NCI-H526 treated with DMSO at 0.1 percent for 48 hours (cell line): ENCODE measurements at regions not wholly inside any gene's neighbourhood (a gene's known extent, or its start where the extent isn't known, plus 50 kb on each side); places are given as distances from the start of the nearest gene placed in this dataset.
"Not testable (repeated sequence)": the region's sequence is repeated elsewhere in the genome, so short reads cannot be mapped to it uniquely, and the experiment has no call there.

ENCODE experiments used
- DNase-seq: peaks from one replicate; lab custom pipeline; 2025; lab: John Stamatoyannopoulos, UW

DNA sequence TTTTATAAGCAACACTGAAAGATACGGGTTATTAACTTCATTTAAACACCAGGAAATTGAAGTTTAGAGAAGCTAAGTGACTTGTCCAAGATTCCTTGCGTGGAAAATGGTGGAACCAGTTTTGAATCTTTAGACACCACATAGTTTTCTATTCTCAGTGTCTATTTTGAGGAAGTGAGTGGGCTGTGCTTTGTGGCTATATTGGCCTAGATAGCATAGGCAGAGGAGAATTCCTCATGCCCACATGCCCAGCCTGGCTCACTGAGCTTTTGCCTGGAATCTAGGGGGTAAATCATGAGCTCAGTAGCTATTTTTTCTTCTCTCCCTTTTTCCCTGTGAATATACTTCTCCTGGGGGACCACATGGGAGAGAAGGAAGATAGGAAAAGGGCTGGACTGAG lies 431.3 kb downstream of the HS3ST3B1 start:
- DNase-seq: no peak

DNA sequence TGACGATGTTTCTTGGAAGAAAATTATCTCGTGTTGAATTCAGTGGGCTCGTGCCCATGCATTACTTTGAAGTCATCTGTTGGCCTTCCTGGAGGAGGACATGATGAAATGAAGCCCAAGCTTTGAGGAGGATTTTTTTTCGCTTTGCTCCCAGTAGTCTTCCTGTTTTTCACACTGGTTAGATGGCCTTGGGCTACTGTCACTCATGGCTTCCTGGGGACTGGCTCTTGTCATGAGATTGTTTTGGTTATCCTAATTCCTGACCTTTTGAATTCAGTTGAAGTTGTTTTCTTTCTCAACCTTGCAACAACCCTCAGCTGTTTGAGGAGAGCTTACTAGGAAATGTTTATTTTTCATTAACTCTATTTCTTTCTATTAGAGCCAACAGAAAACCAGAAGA lies 430.7 kb downstream of the HS3ST3B1 start:
- DNase-seq: no peak

DNA sequence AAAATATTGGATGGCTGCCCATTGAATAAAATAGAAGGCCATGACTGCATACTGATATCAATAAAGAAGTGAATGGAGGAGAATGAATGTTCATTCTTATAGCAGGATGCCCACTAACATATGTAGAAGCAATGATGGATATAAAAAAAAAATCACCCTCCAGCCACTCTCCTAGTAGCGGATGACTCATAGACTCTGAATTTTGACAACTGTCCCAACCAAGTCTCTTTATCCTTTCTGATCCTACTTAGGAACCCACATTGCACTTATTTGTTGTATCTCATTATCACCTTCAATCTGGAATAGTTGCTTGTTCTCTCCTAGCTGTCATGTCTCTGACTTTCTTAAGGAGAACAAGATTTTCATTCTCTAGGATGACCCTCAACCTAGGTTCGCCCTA lies 429.9 kb downstream of the HS3ST3B1 start:
- DNase-seq: no peak

DNA sequence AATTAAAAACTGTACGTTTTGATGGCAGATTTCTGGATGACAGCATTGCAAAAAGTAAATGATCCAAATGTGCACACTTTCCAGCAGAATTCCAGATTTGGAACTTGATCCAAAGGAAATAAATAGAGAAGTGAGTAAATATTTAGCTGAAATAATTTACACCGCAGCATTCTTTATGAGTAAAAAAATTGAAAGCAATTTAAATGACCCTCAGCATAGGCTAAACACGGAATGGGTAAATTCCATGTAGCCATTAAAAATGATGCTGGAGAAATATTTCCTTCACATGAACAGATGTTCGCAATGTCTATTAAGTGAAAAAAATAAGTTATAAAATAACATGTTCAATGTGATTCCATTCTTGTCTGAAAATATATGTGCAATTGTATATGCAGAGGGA lies 424.8 kb downstream of the HS3ST3B1 start:
- DNase-seq: no peak

DNA sequence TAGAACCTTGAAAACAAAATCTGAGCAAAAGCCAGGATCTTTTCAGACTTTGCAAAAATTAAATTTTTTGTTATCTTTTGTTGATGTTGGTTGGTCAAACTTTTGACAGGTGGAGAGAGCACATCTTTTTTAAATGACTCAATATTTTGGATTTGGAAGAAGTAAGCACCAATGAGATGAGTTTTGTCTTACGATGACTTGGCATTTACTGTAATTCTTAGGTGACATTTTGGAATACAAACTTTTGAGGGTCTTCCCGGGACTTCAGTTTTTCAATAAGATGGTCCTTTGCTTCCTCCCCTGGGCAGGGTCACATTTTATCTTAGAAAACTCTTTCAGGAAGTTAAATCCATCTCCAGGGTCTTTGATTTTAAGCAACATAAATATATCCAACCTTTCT lies 423.9 kb downstream of the HS3ST3B1 start:
- no peak for DNase-seq

DNA sequence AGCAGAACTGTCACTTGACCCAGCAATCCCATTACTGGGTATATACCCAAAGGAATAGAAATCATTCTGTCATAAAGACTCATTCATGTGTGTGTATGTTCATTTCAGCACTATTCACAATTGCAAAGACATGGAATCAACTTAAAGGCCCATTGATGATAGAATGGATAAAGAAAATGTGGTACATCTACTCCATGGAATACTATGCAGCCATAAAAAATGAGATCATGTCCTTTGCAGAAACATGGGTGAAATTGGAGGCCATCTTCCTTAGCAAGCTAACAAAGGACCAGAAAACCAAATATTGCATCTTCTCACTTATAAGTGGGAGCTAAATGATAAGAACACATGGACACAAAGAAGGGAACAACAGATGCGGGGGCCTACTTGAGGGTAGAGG lies 422.5 kb downstream of the HS3ST3B1 start:
- not testable (repeated sequence) for DNase-seq

DNA sequence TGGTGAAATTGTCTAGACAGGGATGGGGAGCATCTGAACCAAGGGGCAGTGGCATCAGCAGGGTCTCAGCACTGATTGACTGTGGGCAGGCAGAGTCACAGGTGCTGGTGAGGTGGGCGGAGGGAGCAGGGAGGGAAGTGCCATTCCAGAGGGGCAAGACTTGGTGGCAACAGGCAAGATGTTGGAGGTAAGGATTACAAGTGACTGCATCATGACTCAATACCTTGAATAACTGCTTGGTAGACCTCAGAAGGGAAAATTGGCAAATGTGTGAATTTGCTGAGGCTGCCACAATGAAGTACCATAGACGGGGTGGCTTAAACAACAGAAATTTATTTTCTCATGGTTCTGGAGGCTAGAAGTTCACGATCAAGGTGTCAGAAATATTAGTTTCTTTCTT lies 419.1 kb downstream of the HS3ST3B1 start:
- DNase-seq: no peak

DNA sequence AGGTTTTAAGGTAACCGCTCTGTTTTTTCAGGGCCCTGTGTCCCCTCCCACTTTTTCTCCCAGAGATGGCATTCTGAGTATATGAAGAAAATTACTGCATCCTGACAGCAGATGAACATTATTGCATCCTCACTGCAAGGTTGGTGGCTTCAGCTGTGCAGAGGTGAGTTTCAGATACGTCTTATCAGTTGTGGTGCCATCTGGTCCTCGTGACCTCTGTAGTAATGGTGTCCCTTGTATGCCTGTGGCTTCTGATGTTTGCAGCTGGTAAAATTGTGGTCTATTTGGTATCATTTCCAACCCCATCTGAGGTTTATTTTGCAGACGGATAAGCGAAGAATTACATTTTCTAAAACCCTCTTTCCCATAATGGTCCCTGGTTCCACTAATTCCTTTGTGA lies 417.0 kb downstream of the HS3ST3B1 start:
- DNase-seq: no peak

DNA sequence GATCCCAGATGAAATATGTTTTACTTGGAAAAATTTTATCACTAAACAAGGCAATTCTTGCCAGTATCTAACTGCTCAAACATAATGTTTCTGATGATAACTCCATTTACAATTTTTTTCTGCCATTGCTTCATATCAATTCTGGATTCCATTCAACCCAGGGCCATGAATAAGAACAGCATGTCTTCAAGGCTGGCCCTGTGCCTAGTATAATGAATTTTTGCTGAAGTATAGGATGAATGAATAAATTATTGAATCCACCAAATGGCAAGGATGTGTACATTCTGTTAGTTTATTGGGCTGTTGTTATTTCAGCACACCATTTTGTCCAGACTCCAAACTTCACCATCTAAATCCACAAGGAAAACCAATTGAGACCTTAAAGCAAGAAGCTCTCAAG lies 414.7 kb downstream of the HS3ST3B1 start:
- no peak for DNase-seq

DNA sequence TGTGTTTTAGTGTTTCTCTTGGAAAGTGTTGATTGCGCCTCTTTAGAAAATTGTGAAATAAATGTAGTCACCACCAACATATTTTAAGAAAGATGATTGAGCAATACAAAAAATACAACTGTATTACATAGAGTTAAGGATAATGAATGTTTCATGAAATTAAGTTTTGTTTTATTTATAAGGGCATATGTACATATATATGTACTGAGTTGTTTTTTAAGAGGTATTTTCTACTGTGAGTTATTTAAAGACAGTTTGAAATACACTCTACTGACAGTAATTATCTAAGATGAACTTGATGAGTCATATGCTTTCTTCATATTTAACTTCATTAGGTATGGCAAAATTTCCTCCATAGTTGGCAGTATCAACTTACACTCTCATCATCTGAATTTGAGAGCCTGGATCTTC lies 411.7 kb downstream of the HS3ST3B1 start:
- DNase-seq: no peak

DNA sequence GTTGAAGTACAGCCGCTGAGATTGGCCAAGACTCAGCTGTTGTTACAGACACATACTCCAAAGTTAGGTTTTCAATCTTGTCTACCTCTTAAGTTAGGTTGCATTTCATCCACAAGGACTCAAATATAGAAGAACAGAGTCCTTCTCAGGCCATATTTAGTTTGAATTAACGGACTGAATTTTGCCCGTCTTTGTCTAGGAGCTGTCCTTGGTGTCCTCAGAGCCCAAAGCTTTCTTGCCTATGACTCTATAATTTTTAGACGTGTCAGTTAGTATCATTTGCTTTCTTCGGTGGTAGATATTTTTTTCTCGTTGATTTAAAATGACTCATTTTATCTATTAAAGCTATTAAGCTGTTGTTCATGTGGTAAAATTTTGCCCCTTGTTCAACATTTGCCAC lies 403.2 kb downstream of the HS3ST3B1 start:
- no peak for DNase-seq

DNA sequence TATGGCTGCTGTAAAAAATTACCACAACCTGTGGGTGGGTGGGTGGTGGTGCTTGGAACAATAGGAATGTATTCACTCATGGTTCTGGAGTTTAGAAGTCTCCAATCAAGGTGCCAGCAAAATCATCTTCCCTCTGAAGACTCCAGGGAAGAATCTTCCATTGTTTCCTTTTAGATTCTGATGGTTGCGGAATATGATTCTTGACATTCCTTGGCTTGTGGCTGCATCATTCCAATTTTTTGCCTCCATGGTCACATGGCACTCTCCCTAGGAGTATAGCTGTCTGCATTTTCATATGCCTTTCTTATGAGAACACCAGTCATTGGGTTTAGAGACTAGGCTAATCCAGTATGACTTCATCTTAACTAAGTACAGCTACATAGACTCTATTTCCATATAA lies 401.0 kb downstream of the HS3ST3B1 start:
- no peak for DNase-seq

DNA sequence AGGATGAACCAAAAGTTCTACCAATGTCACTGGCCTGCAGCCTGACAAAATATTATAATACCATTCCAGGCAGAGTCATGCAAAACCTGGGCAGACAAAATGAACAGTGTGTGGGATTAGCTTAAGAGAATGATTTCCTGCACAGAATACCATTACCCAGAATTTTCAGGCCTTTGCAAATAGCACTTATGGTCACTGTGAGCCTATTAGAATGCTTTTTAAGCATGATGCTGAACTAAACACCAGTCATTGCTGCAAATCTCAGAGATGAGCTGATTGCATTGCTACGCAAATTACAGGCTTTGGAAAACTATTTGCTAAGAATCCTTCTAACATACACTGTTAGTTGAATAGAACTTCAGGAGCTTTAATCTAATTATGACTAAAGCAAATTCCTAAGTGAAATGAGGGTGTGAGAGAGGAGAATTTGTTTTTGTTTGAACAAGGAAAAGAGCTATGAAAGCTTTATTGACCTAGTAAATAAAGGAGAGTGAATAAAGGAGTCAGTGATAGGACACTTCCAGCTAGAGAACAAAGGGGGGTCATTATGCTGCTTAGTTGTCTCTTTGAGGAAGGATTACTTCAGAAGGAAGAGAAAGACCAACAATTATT lies 398.8 kb downstream of the HS3ST3B1 start:
- peak; percentile 58 for DNase-seq

DNA sequence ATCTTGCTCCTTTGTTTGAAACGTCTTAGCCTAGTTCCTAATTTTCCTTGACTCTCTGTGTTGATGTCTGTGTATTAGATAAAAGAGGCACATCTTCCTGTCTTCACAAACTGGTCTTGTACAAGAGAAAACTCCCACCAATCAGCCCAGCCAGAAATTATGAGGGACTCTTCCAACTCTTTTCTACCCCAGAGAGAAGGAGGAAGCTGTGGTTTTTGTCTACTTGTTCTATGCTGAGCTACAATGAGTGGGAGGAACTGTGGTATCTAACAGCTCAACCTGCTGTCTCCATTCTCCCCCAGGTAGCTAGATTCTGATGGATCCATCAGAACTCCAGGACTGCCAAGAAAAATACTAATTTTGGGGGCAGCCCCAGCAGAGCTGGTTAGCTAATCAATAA lies 392.5 kb downstream of the HS3ST3B1 start:
- no peak for DNase-seq

DNA sequence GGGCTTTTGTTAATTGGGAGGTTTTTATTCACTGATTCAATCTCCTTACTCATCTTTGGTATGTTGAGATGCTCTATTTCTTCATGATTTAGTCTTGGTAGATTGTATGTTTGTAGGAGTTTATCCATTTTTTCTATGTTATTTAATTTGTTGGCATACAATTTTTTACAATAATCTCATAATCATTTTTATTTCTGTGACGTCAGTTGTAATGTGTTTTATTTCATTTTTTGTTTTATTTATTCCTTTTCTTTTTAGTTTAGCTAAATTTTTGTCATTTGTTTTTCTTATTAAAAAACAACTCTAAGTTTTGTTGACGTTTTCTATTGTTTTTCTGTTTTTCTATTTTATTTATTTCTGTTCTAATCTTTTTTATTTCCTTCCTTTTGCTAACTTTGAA lies 389.8 kb downstream of the HS3ST3B1 start:
- DNase-seq: no peak

DNA sequence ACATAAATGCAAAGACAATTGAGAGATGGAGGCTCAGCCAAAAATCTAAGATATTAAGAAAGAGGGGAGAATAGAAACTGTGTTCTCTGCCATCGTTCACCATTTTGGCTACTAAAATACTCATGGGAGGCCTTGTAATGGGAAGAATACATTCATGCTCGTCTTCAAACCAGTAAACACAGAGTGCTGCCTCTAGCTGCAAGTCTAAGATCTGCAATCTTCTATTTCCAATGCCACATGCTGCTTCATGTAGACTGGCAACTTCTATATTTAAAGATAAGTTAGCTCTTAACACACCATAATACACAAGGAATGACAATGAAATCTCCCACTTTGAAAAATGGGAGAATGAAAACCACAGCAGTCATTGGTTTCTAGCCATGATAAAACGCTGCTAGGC lies 387.3 kb downstream of the HS3ST3B1 start:
- DNase-seq: no peak

DNA sequence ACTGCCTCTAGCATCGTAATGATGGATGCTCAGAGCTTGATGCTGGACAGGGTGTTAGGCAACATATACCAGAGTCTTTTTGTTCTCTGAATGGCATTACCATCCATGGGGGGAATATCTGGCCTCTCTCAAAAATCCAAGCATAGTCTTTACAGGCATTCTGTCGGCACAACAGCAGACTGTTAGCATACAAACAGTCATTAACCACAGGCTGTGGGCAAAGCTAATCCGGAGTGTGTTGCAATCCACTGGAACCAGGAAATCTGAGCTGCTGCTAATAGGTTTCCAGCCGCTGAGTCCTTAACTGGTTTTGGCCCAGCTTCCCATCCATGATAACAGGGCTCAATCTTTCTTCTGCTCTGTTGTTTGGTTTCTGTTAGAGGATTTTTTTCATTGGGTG lies 371.9 kb downstream of the HS3ST3B1 start:
- DNase-seq: no peak

DNA sequence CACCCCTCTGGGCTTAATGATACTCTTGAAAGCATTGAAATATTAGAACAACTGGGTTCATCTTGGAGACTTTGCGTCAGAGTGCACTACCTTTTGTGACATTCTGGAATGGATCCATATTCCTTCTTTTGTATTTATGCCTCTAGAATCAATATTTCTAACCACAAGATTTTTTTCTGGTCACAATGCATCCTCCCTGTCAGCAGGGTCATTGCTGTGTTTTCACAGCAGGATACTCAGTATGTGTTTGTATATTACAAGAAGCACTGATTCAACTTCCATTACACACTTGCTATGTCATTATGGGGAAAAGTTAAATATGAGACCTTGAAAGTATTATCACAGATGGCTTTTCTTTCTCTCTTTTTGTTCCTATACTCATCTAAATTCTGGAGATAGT lies 370.0 kb downstream of the HS3ST3B1 start:
- DNase-seq: no peak

DNA sequence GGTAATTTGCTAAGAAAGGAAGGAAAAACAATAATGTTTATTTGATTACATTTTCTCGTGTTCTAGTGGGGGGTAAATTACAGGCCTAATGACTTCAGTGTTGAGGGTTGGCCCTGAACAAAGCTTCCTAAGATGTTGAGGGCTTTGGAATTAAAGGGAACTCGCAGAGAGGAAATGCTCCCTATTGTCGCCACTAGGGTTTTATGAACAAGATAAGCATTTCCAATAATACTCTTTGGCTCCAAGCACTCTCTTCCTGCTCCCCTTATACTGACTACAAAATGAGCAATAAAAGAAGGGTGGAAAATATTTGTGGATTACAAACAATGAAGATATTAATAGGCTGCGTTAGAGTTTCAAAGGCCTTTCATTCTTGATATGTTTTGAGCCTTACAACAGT lies 363.6 kb downstream of the HS3ST3B1 start:
- DNase-seq: no peak

DNA sequence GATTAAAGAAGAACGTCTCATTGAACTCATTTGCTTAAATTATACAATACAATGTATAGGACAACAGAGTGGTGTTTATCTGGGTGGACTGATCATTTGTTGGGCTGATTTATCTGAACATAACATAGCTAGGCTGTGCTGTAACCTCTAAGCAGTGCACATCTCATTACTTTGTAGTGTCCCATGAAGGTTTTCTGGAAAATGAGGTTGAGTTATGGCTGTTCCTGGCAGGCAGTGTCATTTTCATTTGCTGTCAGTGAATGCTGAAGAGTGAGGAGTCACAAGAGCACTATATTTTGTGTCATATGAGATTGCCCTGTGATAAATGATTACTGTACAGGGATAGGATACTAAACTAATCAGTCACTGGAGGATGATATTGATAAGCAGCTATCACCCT lies 340.2 kb downstream of the HS3ST3B1 start:
- no peak for DNase-seq

DNA sequence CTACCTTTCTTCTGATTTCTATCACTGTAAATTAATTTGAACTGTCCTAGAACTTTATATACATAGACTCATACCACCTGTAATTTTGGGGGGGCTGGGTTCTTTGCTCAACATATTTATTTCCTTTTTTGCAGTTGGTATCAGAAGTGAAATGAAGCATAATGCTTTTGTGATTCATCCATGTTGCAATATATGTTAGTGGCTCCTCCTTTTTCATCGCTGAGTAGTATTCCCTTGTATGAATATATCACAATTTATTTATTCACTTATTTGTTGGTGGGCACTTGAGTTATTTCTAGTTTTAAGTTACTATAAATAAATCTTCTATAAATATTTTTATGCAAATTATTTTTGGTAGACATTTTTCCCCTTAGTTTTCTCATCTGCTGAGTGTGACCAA lies 336.4 kb downstream of the HS3ST3B1 start:
- DNase-seq: no peak

DNA sequence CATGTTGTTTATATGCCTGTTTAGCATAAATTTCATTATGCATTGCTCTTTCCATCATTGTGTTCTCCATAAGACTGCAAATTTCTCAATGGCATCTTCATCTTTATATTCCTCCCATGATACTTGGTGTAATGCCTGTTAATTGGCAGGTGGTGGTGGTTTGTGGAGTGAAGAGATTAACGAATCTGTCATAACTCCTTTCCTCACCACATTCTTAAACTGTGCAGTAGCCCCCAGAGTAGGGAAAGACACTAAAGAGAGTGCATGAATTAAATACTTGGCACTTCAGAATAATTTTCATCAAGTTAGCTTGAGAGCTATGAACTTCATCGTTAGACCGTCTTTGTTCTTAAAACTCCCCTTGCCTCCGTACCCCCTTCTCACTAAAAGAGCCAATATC lies 329.7 kb downstream of the HS3ST3B1 start:
- no peak for DNase-seq

DNA sequence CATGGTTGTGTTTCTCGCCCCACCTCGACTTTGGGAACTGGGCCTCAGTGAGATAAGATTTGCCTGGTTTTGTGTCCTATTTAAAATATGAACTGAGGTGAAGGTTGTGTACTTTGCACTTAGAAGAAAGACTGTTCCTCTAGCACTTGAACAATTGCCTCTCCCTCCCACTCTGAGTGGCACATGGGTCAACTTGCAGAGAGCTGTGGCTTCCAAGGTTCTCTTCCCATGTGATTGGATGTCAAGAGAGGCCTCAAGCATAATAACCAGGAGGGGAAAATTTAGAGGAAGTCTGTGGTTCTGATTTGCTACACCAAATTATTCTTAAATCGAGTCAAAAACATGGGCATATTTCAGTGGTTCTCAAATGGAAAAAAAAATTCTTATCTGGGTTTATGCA lies 329.2 kb downstream of the HS3ST3B1 start:
- DNase-seq: no peak

DNA sequence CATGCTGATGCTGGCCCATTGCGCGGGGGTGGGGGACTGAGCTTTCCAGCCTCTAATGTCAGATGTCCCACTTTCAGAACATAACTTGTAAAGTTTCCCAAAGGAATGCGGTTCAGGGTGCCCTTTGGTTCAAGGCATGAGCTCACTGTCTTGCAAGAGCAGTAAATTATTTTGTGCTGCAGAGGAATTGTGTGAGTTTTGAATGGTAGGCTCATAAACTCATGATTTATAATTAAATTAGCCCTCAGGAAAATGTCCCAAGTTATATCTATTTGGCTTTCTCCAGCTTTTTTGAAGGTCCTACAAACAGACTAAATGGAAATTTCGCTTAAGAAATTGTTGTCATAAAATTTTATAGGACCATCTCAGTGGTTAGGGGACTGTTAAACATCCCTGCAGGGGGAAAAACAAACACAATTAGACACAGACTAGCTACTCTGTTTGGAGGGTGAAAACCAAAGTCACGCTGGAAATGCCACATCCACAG lies 321.8 kb downstream of the HS3ST3B1 start:
- no peak for DNase-seq
